ENCODE measurements at regions not wholly inside any gene's neighbourhood (a gene's known extent, or its start where the extent isn't known, plus 50 kb on each side); places are given as distances from the start of the nearest gene placed in this dataset.
A peak's percentile ranks its signal among the peaks of the same experiment; 100 is the strongest.

DNA sequence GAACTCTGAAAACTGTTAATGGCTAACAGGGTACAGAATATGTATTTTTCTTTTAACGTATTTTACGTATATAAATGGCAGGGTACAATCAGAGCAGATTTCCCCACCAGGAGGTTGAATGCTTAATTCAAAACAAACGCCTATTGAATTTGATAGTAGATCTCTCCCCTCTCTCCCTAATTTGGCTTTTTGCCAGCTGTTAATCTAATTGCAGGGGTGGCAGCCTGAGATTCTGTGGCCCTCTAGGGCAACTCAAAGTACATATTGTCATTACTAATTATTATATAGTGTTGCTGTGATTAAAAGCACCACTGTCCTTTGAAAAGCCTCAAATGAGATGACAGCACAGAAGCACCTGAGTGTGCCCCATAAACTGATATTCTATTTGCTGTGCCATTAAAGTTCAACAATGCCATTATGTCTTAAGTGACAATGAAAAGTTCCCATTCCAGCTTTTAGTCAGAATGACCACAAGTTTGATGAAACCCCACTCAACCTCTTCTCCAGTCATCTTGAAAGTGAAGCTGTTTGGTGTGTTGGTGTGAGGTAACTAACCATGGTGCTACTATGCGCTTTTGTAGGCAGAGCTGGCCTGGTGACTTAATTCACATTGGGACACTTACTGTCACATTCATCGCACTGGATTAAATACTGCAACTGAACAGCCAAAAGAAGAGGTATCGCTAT is 351.4 kb downstream of the KCNRG start:
- DNase-seq (ENCODE audit: low read depth) (no peak), FAIRE-seq (peak; percentile 23)
- TF ChIP-seq, protein P1, sequence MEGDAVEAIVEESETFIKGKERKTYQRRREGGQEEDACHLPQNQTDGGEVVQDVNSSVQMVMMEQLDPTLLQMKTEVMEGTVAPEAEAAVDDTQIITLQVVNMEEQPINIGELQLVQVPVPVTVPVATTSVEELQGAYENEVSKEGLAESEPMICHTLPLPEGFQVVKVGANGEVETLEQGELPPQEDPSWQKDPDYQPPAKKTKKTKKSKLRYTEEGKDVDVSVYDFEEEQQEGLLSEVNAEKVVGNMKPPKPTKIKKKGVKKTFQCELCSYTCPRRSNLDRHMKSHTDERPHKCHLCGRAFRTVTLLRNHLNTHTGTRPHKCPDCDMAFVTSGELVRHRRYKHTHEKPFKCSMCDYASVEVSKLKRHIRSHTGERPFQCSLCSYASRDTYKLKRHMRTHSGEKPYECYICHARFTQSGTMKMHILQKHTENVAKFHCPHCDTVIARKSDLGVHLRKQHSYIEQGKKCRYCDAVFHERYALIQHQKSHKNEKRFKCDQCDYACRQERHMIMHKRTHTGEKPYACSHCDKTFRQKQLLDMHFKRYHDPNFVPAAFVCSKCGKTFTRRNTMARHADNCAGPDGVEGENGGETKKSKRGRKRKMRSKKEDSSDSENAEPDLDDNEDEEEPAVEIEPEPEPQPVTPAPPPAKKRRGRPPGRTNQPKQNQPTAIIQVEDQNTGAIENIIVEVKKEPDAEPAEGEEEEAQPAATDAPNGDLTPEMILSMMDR (IDR thresholded peaks at IDR 0.05; ENCODE audit: insufficient read depth, low read length, severe bottlenecking) = no peak
- H3K36me3 ChIP-seq (ENCODE audit: control insufficient read depth, insufficient read depth, low read length) = no peaks in the 10 kb centered on the region
- H3K4me3 ChIP-seq (ENCODE audit: low read depth, low read length) = no peak overlapping the region
- no peaks in the 10 kb centered on the region for H3K27me3 ChIP-seq (ENCODE audit: control insufficient read depth, insufficient read depth, low read length)

DNA sequence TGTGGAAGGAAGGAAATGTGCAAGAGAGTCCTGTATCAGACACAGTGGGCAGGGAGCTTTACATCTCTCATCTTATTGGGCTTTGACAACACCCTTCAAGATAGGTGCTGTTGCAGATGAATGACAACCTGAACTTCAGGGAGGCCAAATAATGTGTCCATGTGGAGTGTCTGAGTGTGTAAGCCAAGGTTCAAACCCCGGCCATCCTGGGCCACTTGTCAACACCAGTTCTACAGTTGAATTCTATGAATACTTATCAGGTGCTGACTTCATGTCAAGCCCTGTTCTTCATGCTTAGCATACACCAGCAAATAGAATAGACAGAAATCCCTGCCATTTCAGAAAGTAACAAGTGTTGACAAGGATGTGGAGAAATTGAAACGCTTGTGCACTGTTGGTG is 354.4 kb downstream of the KCNRG start:
- TF ChIP-seq, protein P1 (IDR thresholded peaks at IDR 0.05; ENCODE audit: insufficient read depth, low read length, severe bottlenecking) = no peak
- DNase-seq (ENCODE audit: low read depth) = no peak
- no peaks in the 10 kb centered on the region for H3K27me3 ChIP-seq (ENCODE audit: control insufficient read depth, insufficient read depth, low read length)
- peak; percentile 68 for FAIRE-seq
- no peaks in the 10 kb centered on the region for H3K36me3 ChIP-seq (ENCODE audit: control insufficient read depth, insufficient read depth, low read length)
- H3K4me3 ChIP-seq (ENCODE audit: low read depth, low read length) = no peak overlapping the region

DNA sequence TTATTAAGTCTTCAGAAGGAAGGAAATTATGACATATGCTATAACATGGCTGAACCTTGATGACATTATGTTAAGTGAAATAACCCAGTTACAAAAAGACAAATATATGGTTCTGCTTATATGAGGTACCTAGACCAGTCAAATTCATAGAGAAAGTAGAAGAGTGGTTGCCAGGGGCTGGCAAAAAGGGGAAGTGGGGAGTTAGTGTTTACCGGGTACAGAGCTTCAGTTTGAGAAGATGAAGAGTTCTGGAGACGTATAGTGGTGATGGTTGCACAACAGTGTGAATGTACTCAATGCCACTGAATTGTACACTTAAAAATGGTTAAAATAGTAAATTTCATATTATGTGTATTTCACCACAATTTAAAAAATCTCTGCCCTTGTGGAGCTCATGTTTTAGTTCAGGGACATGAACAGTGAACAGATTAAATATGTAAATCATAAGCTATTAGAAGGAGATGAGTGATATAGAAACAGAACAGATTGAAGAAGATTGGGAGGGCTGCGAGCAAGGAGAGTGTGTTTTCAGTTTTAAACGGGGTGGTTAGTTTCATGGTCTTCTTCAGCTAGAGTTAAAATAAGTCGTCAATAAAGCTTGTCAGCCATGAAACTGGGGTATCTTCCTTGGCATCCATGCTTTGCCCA is 355.2 kb downstream of the KCNRG start:
- TF ChIP-seq, protein P1 (IDR thresholded peaks at IDR 0.05; ENCODE audit: insufficient read depth, low read length, severe bottlenecking) = no peak

DNA sequence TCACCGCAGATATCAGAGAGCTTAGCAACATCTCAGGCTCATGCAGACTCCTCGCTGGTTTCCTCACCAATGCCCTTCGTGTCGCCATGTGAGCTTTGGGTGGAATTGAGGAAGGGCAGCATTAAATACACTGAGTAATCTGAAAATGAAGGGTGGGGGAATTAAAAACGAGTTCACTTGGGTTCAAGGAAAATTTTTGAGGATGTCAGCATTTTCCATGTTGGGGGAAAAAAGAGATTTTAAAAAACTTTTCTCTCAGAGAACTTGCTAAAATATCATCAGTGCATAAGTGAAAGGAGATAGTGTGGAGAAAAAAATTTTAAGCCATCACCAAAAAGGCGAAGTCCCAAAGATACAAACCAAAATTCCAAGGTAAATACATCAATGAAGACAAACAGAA is 359.3 kb downstream of the KCNRG start:
- H3K27me3 ChIP-seq (ENCODE audit: control insufficient read depth, insufficient read depth, low read length) = no peaks in the 10 kb centered on the region
- TF ChIP-seq, protein P1 (IDR thresholded peaks at IDR 0.05; ENCODE audit: insufficient read depth, low read length, severe bottlenecking) = no peak
- DNase-seq (ENCODE audit: low read depth) = no peak
- no peaks in the 10 kb centered on the region for H3K36me3 ChIP-seq (ENCODE audit: control insufficient read depth, insufficient read depth, low read length)
- no peak for FAIRE-seq
- H3K4me3 ChIP-seq (ENCODE audit: low read depth, low read length) = no peak overlapping the region

More for the DNA sequence above, 355.2 kb downstream of the KCNRG start:
- Histone ChIP-seq H3K36me3 (ENCODE audit: control insufficient read depth, insufficient read depth, low read length) (no peaks in the 10 kb centered on the region), H3K27me3 (ENCODE audit: control insufficient read depth, insufficient read depth, low read length) (no peaks in the 10 kb centered on the region), H3K4me3 (ENCODE audit: low read depth, low read length) (no peak overlapping the region)
- FAIRE-seq (no peak), DNase-seq (ENCODE audit: low read depth) (no peak)

DNA sequence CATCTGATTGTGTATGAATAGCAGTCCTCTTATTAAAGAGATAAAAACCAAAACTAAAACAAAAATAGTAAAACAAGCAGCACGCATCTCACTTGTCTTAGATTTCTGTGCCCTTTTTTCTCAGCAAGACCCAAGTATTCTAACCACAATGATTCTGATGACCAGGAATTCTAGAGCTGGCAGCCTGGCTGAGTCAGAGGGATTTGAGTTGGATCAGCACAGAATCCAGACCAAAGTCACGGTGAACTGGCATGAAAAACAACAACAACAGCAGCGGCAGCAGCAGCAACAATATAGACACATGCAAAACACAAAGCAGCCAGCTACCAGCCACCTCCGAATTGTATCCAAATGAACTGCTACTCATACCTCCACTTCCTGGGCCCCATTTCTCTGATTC is 360.5 kb downstream of the KCNRG start:
- FAIRE-seq (no peak), DNase-seq (ENCODE audit: low read depth) (peak; percentile 52)
- Histone ChIP-seq H3K36me3 (ENCODE audit: control insufficient read depth, insufficient read depth, low read length) (no peaks in the 10 kb centered on the region), H3K4me3 (ENCODE audit: low read depth, low read length) (no peak overlapping the region), H3K27me3 (ENCODE audit: control insufficient read depth, insufficient read depth, low read length) (no peaks in the 10 kb centered on the region)
- TF ChIP-seq, protein P1 (IDR thresholded peaks at IDR 0.05; ENCODE audit: insufficient read depth, low read length, severe bottlenecking) = no peak

Data from bronchial epithelial cell (primary cell).